Endodermal cell (in vitro differentiated cells): ENCODE measurements at regions not wholly inside any gene's neighbourhood (a gene's known extent, or its start where the extent isn't known, plus 50 kb on each side); places are given as distances from the start of the nearest gene placed in this dataset.

Source experiments
- DNase-seq: peaks from one replicate; pipeline ENCODE4 v3.0.0-alpha.2; 2017
- H3K27ac ChIP-seq: 2 replicates; pipeline ENCODE4 v1.5.1; 2013; ENCODE audit warnings: mild to moderate bottlenecking, low read depth, low read length, moderate library complexity
- H3K27me3 ChIP-seq: 2 replicates; pipeline ENCODE4 v1.6.1; 2013; ENCODE audit warnings: mild to moderate bottlenecking, low read length, moderate library complexity; ENCODE audit not compliant: insufficient read depth, control insufficient read depth, poor library complexity, severe bottlenecking
- H3K36me3 ChIP-seq: 2 replicates; pipeline ENCODE4 v1.7.0; 2013; ENCODE audit warnings: mild to moderate bottlenecking, low read length, moderate library complexity; ENCODE audit not compliant: control insufficient read depth, insufficient read depth
- H3K4me1 ChIP-seq: one replicate; pipeline ENCODE4 v1.7.0; 2013; ENCODE audit warnings: low read length; ENCODE audit not compliant: control insufficient read depth, insufficient read depth
- H3K4me3 ChIP-seq: 2 replicates; pipeline ENCODE4 v1.5.1; 2013; ENCODE audit warnings: mild to moderate bottlenecking, low read length, moderate library complexity
- H3K9ac ChIP-seq: 2 replicates; pipeline ENCODE4 v1.6.1; 2013; ENCODE audit warnings: mild to moderate bottlenecking, low read length, moderate library complexity; ENCODE audit not compliant: poor library complexity, severe bottlenecking; ENCODE audit errors: extremely low read depth
- H3K9me3 ChIP-seq: 2 replicates; pipeline ENCODE4 v1.6.1; 2013; ENCODE audit warnings: mild to moderate bottlenecking, low read length, moderate library complexity; ENCODE audit not compliant: control insufficient read depth
- H3K27ac Mint-ChIP-seq: 2 replicates; pipeline ENCODE4 v1.8.0; 2020; ENCODE audit warnings: mixed read lengths
- H3K27me3 Mint-ChIP-seq: 2 replicates; pipeline ENCODE4 v1.8.0; 2021; ENCODE audit warnings: mild to moderate bottlenecking, mixed read lengths; ENCODE audit not compliant: insufficient read depth
- H3K36me3 Mint-ChIP-seq: 2 replicates; pipeline ENCODE4 v1.8.0; 2020; ENCODE audit warnings: low read depth, mixed read lengths
- H3K4me1 Mint-ChIP-seq: 2 replicates; pipeline ENCODE4 v1.8.0; 2020; ENCODE audit warnings: mixed read lengths
- H3K4me3 Mint-ChIP-seq: 2 replicates; pipeline ENCODE4 v1.8.0; 2020; ENCODE audit warnings: mild to moderate bottlenecking, moderate library complexity, mixed read lengths
- H3K9me3 Mint-ChIP-seq: 2 replicates; pipeline ENCODE4 v1.8.0; 2020; ENCODE audit warnings: mild to moderate bottlenecking, mixed read lengths
- CTCF ChIP-seq: fragments of 200-600 bp; sonication (generic); conservative IDR thresholded peaks from 2 replicates; pipeline ENCODE4 v1.5.0; 2021; ENCODE audit warnings: antibody characterized with exemption, mild to moderate bottlenecking
- WGBS, 2 experiments: methylation state at CpG; one replicate each; pipeline versions ENCODE4 v1.1.5 to v1.1.7; 2013; ENCODE audit warnings: missing lambda C conversion rate in 2 of 2, mixed read lengths in 1 of 2; ENCODE audit not compliant: insufficient coverage in 1 of 2, insufficient read length in 1 of 2; 5-methylcytosine and 5-hydroxymethylcytosine counted together

DNA sequence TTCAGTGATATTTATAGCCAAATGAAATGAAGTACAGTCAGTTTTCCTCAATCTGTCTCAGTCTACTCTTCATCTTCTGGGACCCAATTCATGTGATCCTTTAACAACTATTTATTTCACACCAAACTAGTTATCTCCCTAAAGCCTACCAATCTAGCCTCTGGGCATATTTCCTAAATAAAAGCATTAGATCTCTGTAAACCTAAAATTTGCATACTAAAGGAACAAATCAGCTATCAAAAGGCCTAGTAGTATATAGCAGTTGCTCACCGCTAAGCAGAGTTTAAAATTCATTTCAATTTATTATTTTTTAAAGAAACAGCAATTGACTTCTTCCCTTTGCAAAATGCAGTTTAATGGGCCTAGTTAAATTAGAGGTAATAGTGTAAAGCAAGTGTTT lies 280.2 kb downstream of the ZEB2 start:
- Mint-ChIP-seq H3K36me3 (no peaks in the 10 kb centered on the region), H3K27ac (no peak overlapping the region), H3K9me3 (no peaks in the 10 kb centered on the region), H3K4me1 (peaks cover 16% of the 10 kb centered on the region), H3K27me3 (no peaks in the 10 kb centered on the region), H3K4me3 (no peak overlapping the region)
- no peaks in the 10 kb centered on the region for H3K27me3 ChIP-seq
- no peak for TF ChIP-seq CTCF
- no peak overlapping the region for H3K9ac ChIP-seq
- 63 to 100% methylated on average over 1 of the region's 1 CpG for WGBS, 2 experiments
- no peaks in the 10 kb centered on the region for H3K9me3 ChIP-seq
- no peak for DNase-seq
- H3K36me3 ChIP-seq: no peaks in the 10 kb centered on the region
- H3K4me1 ChIP-seq: no peaks in the 10 kb centered on the region
- H3K4me3 ChIP-seq: no peak overlapping the region
- no peak overlapping the region for H3K27ac ChIP-seq

GRCh38 chr2:144239306-144239705 lies 280.6 kb downstream of the ZEB2 start:
- H3K4me1 Mint-ChIP-seq: peaks cover 18% of the 10 kb centered on the region

GRCh38 chr2:144237830-144238627 lies 281.9 kb downstream of the ZEB2 start:
- no peak for TF ChIP-seq CTCF
- H3K4me3 Mint-ChIP-seq: no peak overlapping the region
- no peaks in the 10 kb centered on the region for H3K4me1 ChIP-seq
- peaks cover 18% of the 10 kb centered on the region for H3K4me1 Mint-ChIP-seq
- no peak for DNase-seq
- H3K36me3 Mint-ChIP-seq: no peaks in the 10 kb centered on the region
- no peak overlapping the region for H3K4me3 ChIP-seq
- H3K27me3 ChIP-seq: no peaks in the 10 kb centered on the region
- H3K9ac ChIP-seq: no peak overlapping the region
- H3K36me3 ChIP-seq: no peaks in the 10 kb centered on the region
- no peak overlapping the region for H3K27ac ChIP-seq
- H3K27ac Mint-ChIP-seq: no peak overlapping the region
- no peaks in the 10 kb centered on the region for H3K27me3 Mint-ChIP-seq
- no peaks in the 10 kb centered on the region for H3K9me3 Mint-ChIP-seq
- WGBS, 2 experiments: 85 to 100% methylated on average over 2 of the region's 2 CpGs
- H3K9me3 ChIP-seq: no peaks in the 10 kb centered on the region

More at GRCh38 chr2:144239306-144239705, 280.6 kb downstream of the ZEB2 start:
- no peak overlapping the region for H3K27ac ChIP-seq
- Mint-ChIP-seq H3K4me3 (no peak overlapping the region), H3K9me3 (no peaks in the 10 kb centered on the region), H3K27ac (no peak overlapping the region), H3K27me3 (no peaks in the 10 kb centered on the region), H3K36me3 (no peaks in the 10 kb centered on the region)
- H3K9ac ChIP-seq: no peak overlapping the region
- no peaks in the 10 kb centered on the region for H3K9me3 ChIP-seq
- H3K4me3 ChIP-seq: no peak overlapping the region
- TF ChIP-seq CTCF: no peak
- H3K27me3 ChIP-seq: no peaks in the 10 kb centered on the region
- H3K4me1 ChIP-seq: no peaks in the 10 kb centered on the region
- 100% methylated on average over 1 of the region's 1 CpG; no CpG with 5 or more reads in 1 of the 2 experiments for WGBS, 2 experiments
- H3K36me3 ChIP-seq: no peaks in the 10 kb centered on the region
- no peak for DNase-seq
